GM19397 (cell line): ENCODE measurements at regions not wholly inside any gene's neighbourhood (a gene's known extent, or its start where the extent isn't known, plus 50 kb on each side); places are given as distances from the start of the nearest gene placed in this dataset.

Experiments
- ATAC-seq: cut with Tn5 transposase; IDR thresholded peaks from one replicate; pipeline ENCODE4 v1.9.1; 2021; ENCODE audit warnings: mild to moderate bottlenecking, moderate library complexity; ENCODE audit not compliant: unreplicated experiment

- no peak for ATAC-seq
Measured at GRCh38 chr13:74219566-74219965, 85.4 kb upstream of the KLF12 start.

- no peak for ATAC-seq
Measured at GRCh38 chr13:74218291-74218690, 84.1 kb upstream of the KLF12 start.

- ATAC-seq = no peak
Measured at GRCh38 chr13:74217811-74218210, 83.6 kb upstream of the KLF12 start.

- no peak for ATAC-seq
Measured at GRCh38 chr13:74215420-74215819, 81.2 kb upstream of the KLF12 start.

GRCh38 chr13:74214321-74214720 is 80.1 kb upstream of the KLF12 start:
- no peak for ATAC-seq

GRCh38 chr13:74210693-74211393 is 76.6 kb upstream of the KLF12 start:
- ATAC-seq = no peak

- no peak for ATAC-seq
Measured at GRCh38 chr13:74206855-74207254, 72.7 kb upstream of the KLF12 start.

GRCh38 chr13:74206061-74206561 is 71.9 kb upstream of the KLF12 start:
- no peak for ATAC-seq

- ATAC-seq = no peak
Measured at GRCh38 chr13:74205313-74205690, 71.1 kb upstream of the KLF12 start.

- ATAC-seq = no peak
Measured at GRCh38 chr13:74204602-74205312, 70.6 kb upstream of the KLF12 start.

GRCh38 chr13:74203576-74203975 is 69.4 kb upstream of the KLF12 start:
- ATAC-seq = no peak

GRCh38 chr13:74202129-74202813 is 68.1 kb upstream of the KLF12 start:
- no peak for ATAC-seq

- no peak for ATAC-seq
Measured at GRCh38 chr13:74201530-74201929, 67.3 kb upstream of the KLF12 start.

- ATAC-seq = no peak
Measured at GRCh38 chr13:74200081-74200480, 65.9 kb upstream of the KLF12 start.

- no peak for ATAC-seq
Measured at GRCh38 chr13:74197677-74198429, 63.6 kb upstream of the KLF12 start.

- no peak for ATAC-seq
Measured at GRCh38 chr13:74194846-74195245, 60.6 kb upstream of the KLF12 start.

GRCh38 chr13:74193391-74193790 is 59.2 kb upstream of the KLF12 start:
- ATAC-seq = no peak

- ATAC-seq = no peak
Measured at GRCh38 chr13:74191410-74191809, 57.2 kb upstream of the KLF12 start.

- no peak for ATAC-seq
Measured at GRCh38 chr13:74190999-74191398, 56.8 kb upstream of the KLF12 start.

- ATAC-seq = no peak
Measured at GRCh38 chr13:74187564-74187963, 53.4 kb upstream of the KLF12 start.

- ATAC-seq = no peak
Measured at GRCh38 chr13:74184283-74184682, 50.1 kb upstream of the KLF12 start.
